Peyer's patch (tissue), 4 donors: ENCODE measurements at regions not wholly inside any gene's neighbourhood (a gene's known extent, or its start where the extent isn't known, plus 50 kb on each side); places are given as distances from the start of the nearest gene placed in this dataset.

Experiments
- POLR2A ChIP-seq, 2 donors: fragments of 450-650 bp; IDR thresholded peaks; one replicate each; pipeline ENCODE4 v1.5.1; 2017; ENCODE audit warnings: antibody characterized with exemption in 2 of 2, mild to moderate bottlenecking in 2 of 2, moderate library complexity in 2 of 2
- TF ChIP-seq, protein P1 (sequence below), 6 experiments: fragments of 450-650 bp in 4 of 6; fragments of 200-600 bp in 2 of 6; sonication (generic) in 1 of 6; IDR thresholded peaks; one replicate each; pipeline ENCODE4 v1.5.1; 2017 to 2019; ENCODE audit warnings: antibody characterized with exemption in 6 of 6, mild to moderate bottlenecking in 3 of 6, moderate library complexity in 1 of 6

DNA sequence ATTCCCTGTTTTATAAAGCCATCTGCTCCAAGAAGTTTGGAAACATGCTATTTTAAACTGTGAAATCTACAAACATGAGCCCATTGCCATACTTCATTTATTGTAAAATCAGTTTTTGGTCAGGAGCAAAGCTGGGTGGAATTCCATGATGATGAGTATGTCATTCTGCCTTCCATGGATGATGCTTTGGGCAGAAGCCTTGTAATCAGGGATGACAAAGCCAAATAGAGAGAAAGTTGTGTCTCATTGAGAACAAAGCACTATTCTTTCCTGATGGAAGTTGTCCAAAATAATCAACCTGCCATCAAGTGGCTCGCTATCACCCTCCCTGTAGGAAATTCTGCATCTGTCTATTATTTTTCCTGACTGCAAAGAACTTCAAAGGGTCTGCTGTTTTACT is 313.0 kb upstream of the DEFB112 start:
- no peak for TF ChIP-seq POLR2A (IDR thresholded peaks at IDR 0.05)
- TF ChIP-seq, protein P1, sequence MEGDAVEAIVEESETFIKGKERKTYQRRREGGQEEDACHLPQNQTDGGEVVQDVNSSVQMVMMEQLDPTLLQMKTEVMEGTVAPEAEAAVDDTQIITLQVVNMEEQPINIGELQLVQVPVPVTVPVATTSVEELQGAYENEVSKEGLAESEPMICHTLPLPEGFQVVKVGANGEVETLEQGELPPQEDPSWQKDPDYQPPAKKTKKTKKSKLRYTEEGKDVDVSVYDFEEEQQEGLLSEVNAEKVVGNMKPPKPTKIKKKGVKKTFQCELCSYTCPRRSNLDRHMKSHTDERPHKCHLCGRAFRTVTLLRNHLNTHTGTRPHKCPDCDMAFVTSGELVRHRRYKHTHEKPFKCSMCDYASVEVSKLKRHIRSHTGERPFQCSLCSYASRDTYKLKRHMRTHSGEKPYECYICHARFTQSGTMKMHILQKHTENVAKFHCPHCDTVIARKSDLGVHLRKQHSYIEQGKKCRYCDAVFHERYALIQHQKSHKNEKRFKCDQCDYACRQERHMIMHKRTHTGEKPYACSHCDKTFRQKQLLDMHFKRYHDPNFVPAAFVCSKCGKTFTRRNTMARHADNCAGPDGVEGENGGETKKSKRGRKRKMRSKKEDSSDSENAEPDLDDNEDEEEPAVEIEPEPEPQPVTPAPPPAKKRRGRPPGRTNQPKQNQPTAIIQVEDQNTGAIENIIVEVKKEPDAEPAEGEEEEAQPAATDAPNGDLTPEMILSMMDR (IDR thresholded peaks at IDR 0.05), result no peak
